NCI-H748 (cell line): ENCODE measurements at regions not wholly inside any gene's neighbourhood (a gene's known extent, or its start where the extent isn't known, plus 50 kb on each side); places are given as distances from the start of the nearest gene placed in this dataset.
A peak's percentile ranks its signal among the peaks of the same experiment; 100 is the strongest.

Source experiments
- DNase-seq: peaks from one replicate; lab custom pipeline; 2025; ENCODE audit not compliant: unreplicated experiment; lab: John Stamatoyannopoulos, UW

GRCh38 chr2:167900435-167901114, 346.8 kb downstream of the STK39 start:
- DNase-seq = no peak

- DNase-seq = no peak
These were observed 349.1 kb downstream of the STK39 start for GRCh38 chr2:167898340-167898739.

- no peak for DNase-seq
These were observed 355.6 kb downstream of the STK39 start for GRCh38 chr2:167891841-167892240.

GRCh38 chr2:167890739-167891138, 356.7 kb downstream of the STK39 start:
- peak; percentile 48 for DNase-seq

- DNase-seq = no peak
These were observed 367.0 kb downstream of the STK39 start for GRCh38 chr2:167880415-167880814.

- DNase-seq = no peak
These were observed 371.9 kb downstream of the STK39 start for GRCh38 chr2:167875529-167875928.

DNA sequence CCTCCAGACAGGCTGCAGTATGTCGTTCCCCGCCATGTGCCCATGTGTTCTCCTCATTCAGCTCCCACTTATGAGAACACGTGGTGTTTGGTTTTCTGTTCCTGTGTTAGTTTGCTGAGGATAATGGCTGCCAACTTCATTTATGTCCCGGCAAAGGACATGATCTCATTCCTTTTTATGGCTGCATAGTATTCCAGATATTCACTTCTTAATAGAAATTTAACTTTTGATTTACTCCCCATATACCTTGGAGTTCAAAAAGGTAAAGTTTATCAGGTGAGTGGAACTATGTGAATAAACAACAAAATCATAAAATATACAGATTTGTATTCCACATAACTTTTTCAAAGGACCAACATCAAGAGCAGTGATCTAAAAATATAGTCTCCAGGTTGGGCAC, 372.6 kb downstream of the STK39 start:
- no peak for DNase-seq

DNA sequence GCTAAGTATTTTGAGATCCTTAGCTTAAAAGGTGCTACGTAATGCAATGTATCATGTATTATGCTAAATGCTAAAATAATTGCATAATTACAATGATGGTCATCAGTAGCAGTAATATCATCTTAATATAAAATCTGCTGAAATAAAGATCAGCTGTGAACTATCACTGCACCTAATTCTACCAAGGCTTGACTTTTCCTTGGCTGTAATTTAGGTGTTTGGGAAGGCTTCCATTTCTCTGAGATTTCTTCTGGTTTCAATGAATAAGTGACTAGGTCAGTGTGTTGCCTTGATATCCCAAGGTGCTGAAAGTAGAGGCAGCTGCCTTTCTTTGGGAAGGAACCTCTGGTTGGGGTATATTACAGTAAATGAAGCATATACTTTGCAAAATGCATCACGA, 376.1 kb downstream of the STK39 start:
- DNase-seq = no peak

- DNase-seq = peak; percentile 7
These were observed 378.2 kb downstream of the STK39 start for GRCh38 chr2:167869200-167869599.

DNA sequence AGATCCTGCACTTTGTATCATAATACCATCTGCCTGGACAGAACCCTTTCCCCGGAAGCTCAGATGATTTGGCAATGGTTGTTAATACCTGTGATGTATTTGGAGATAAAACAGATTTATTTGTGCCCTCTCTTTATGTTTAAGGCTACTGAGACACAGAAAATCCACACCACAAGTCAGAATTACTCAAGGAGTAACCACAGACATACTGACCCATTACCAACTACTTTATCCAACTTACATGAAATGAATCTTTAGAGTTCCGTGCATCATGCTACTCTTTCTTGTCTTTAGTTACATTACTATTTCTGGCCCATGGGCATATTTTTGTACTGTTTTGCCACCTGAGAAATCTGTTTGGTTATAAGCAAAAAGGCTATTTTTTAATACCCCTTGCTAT, 384.0 kb downstream of the STK39 start:
- no peak for DNase-seq

DNA sequence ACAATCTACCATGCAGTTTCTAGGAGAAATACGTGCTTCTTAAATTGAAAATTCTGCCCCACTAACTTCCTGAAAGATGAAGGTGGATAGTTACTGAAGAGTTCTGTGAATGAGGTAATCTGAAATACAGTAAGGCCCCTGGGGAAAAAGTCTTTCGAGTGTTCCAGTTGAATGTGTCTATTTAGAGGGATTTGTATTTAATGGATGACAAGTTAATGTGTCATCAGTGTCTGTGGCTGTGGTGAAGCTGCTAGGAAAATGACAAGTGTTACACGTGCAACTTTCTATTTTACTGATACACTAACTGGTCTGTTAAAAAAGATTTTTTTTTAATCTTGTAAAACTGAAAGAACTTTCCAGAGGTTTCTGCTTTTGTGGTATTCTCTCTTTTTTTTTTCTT, 384.6 kb downstream of the STK39 start:
- no peak for DNase-seq

DNA sequence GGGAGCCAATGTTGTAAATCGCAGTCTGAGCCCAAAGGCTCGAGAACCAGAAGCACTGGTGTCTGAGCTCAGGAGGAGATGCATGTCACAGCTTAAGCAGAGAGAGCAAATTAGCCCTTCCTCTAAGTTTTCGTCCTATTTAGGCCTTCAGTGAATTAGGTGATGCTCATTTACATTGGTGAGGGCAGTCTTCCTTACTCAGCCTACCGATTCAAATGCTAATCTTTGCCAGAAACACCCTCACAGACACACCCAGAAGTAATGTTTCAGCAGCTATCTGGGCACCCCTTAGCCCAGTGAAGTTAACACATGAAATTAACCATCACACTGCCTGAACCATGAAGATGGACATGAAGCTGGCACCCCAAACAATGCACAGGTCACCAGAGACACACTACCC, 385.1 kb downstream of the STK39 start:
- no peak for DNase-seq

- no peak for DNase-seq
These were observed 385.7 kb downstream of the STK39 start for GRCh38 chr2:167861574-167862193.

GRCh38 chr2:167860082-167860481, 387.3 kb downstream of the STK39 start:
- DNase-seq = no peak

GRCh38 chr2:167859676-167860075, 387.7 kb downstream of the STK39 start:
- DNase-seq = no peak

DNA sequence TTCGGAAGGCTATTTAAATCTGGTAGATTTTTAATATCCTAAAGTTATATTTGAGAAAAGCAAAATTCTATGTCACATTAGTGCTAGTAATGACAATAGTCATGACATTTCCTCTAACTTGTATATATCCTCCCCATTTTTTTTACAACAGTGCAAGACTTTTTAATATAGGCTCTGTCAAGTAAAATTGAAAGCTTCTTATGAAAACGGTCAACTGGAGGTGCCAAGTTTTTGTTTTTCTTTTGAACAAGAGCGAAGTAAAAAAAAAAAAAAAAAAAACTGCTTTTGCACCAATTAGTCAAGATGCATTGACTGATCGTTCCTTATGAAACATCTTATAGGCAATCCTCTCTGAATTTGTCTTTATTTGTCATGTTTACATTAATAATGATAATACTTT, 389.3 kb downstream of the STK39 start:
- DNase-seq = no peak

- no peak for DNase-seq
These were observed 390.0 kb downstream of the STK39 start for GRCh38 chr2:167857416-167857815.

DNA sequence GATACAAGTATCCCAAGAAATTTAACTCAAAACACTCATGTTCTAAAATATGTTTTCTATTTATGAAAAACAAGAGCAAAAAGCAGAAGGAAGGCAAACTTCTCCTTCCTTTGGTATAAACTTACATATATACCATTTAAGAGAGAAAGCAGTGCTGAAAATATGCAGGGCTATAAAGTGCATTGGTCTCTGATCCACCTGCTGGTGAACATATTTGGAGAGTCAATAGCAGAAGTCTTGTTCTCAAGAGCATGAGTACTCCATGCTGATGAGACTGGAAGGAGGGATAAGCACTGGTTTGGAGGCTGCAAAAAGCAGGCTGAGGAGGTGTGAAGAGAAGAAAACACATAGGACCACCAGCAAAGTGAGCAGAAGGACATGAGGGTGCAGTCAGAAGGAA, 391.2 kb downstream of the STK39 start:
- DNase-seq = no peak

DNA sequence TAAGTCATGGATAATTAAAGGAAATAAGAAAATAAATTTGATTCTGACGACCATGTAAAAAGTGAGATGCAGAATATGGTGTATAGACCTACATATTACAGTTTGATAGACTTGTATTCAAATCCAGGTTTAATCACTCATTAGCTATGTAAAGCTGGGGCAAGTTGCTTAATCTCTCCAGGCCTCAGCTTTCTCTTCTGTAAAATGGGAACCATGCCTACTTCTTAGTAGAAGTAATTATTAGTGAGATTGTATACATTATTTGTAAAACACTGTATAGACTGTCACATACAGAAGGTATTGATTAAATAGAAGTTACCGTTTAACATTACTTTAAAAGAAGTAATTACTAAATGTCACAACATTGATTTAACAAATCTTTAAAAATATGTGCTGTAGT, 392.2 kb downstream of the STK39 start:
- DNase-seq = no peak

- no peak for DNase-seq
These were observed 393.7 kb downstream of the STK39 start for GRCh38 chr2:167853717-167854116.

DNA sequence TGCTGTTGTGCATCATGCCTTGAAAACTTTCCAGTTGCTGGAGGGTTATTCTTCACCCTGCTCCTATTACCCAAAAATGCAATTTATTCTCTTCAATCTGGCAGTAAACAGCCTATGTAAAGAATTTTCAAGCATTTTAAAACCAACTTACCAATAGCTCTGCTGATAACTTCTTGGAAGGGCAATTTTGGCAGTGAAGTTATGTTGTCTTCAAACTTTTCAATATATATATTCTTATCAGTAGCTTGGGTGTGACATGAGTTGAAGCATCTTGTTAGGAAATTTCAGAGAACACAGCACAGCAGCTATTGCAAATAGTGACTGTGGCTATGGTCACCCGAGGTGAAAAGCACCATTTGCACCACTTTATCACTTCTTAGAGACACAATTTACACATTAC, 395.5 kb downstream of the STK39 start:
- DNase-seq = no peak

- no peak for DNase-seq
These were observed 396.0 kb downstream of the STK39 start for GRCh38 chr2:167851323-167851860.
